ENCODE measurements at regions not wholly inside any gene's neighbourhood (a gene's known extent, or its start where the extent isn't known, plus 50 kb on each side); places are given as distances from the start of the nearest gene placed in this dataset.
"Not testable (repeated sequence)": the region's sequence is repeated elsewhere in the genome, so short reads cannot be mapped to it uniquely, and the experiment has no call there.

DNA sequence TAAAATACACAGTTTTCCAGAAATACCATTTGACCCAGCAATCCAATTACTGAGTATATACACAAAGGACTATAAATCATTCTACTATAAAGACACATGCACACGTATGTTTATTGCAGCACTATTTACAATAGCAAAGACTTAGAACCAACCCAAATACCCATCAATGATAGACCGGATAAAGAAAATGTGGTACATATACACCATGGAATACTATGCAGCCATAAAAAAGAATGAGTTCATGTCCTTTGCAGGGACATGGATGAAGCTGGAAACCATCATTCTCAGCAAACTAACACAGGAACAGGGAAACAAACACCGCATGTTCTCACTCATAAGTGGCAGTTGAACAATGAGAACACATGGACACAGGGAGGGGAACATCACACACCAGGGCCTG, 495.4 kb upstream of the NRP1 start:
- TF ChIP-seq, protein P1, sequence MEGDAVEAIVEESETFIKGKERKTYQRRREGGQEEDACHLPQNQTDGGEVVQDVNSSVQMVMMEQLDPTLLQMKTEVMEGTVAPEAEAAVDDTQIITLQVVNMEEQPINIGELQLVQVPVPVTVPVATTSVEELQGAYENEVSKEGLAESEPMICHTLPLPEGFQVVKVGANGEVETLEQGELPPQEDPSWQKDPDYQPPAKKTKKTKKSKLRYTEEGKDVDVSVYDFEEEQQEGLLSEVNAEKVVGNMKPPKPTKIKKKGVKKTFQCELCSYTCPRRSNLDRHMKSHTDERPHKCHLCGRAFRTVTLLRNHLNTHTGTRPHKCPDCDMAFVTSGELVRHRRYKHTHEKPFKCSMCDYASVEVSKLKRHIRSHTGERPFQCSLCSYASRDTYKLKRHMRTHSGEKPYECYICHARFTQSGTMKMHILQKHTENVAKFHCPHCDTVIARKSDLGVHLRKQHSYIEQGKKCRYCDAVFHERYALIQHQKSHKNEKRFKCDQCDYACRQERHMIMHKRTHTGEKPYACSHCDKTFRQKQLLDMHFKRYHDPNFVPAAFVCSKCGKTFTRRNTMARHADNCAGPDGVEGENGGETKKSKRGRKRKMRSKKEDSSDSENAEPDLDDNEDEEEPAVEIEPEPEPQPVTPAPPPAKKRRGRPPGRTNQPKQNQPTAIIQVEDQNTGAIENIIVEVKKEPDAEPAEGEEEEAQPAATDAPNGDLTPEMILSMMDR (optimal IDR thresholded peaks at IDR 0.05 in 1 of 3, IDR thresholded peaks at IDR 0.05 in 1 of 3, conservative IDR thresholded peaks at IDR 0.05 in 1 of 3; ENCODE audit: extremely low read depth in 1 of 3, insufficient read depth in 2 of 3, low read length in 3 of 3) = not testable (repeated sequence)
- not testable (repeated sequence) for TF ChIP-seq EZH2 (IDR thresholded peaks at IDR 0.05; ENCODE audit: low read length)

Data from keratinocyte (primary cell).